ENCODE measurements at regions not wholly inside any gene's neighbourhood (a gene's known extent, or its start where the extent isn't known, plus 50 kb on each side); places are given as distances from the start of the nearest gene placed in this dataset.

DNA sequence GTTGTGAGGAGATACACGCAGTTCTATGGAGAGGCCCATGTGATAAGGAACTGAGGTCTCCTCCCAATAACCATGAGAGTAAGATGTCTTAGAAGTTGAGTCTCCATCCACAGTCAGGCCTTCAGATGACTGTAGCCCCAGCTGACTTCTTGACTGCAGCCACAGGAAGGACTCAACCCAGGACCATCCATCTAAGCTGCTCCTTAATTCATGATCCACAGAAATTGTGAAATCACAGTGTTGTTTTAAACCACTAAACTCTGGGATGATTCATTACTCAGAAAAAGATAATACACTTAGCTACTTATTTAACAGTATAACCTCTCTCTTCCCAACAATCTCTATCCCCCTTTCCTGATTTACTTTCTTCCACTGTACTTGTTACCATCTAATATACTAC lies 173.3 kb downstream of the ALDH1A2 start:
- TF ChIP-seq, protein P1, sequence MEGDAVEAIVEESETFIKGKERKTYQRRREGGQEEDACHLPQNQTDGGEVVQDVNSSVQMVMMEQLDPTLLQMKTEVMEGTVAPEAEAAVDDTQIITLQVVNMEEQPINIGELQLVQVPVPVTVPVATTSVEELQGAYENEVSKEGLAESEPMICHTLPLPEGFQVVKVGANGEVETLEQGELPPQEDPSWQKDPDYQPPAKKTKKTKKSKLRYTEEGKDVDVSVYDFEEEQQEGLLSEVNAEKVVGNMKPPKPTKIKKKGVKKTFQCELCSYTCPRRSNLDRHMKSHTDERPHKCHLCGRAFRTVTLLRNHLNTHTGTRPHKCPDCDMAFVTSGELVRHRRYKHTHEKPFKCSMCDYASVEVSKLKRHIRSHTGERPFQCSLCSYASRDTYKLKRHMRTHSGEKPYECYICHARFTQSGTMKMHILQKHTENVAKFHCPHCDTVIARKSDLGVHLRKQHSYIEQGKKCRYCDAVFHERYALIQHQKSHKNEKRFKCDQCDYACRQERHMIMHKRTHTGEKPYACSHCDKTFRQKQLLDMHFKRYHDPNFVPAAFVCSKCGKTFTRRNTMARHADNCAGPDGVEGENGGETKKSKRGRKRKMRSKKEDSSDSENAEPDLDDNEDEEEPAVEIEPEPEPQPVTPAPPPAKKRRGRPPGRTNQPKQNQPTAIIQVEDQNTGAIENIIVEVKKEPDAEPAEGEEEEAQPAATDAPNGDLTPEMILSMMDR (conservative IDR thresholded peaks at IDR 0.05 in 1 of 2, IDR thresholded peaks at IDR 0.05 in 1 of 2; ENCODE audit: low read depth in 1 of 2, low read length in 2 of 2): no peak
- no peak for TF ChIP-seq EZH2 (IDR thresholded peaks at IDR 0.05; ENCODE audit: low read length, missing control alignments)
